ENCODE measurements at regions not wholly inside any gene's neighbourhood (a gene's known extent, or its start where the extent isn't known, plus 50 kb on each side); places are given as distances from the start of the nearest gene placed in this dataset.
"Not testable (repeated sequence)": the region's sequence is repeated elsewhere in the genome, so short reads cannot be mapped to it uniquely, and the experiment has no call there.

GRCh38 chr3:152596832-152597231, 238.1 kb upstream of the P2RY1 start:
- H3K4me3 ChIP-seq (ENCODE audit: insufficient read depth, low read depth, low read length); H3K36me3 ChIP-seq (replicated peaks; ENCODE audit: control insufficient read depth, insufficient read depth, low read length); DNase-seq; H3K27me3 ChIP-seq (ENCODE audit: control insufficient read depth, insufficient read depth, low read length): not testable (repeated sequence)

DNA sequence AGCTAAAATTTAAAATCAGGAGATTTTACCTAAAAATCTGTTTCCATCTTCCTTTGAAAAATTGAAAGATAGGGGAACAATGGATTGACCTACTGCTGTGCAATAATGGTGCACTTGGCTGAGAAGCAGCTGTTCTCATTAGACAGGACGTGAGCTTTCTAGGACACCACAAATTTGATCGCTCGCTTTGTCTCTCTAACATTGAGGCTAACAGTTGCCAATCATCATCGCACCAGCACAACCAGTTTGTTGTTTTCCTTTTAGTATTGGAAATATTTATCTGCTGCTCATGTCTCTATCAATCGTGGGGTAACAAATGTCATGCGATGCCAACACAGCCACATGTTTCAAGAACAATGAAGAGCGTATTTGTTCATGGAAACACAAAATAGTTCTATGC, 228.8 kb upstream of the P2RY1 start:
- H3K36me3 ChIP-seq (replicated peaks; ENCODE audit: control insufficient read depth, insufficient read depth, low read length): no peaks in the 10 kb centered on the region
- H3K27me3 ChIP-seq (ENCODE audit: control insufficient read depth, insufficient read depth, low read length): no peaks in the 10 kb centered on the region
- no peak overlapping the region for H3K4me3 ChIP-seq (ENCODE audit: insufficient read depth, low read depth, low read length)
- no peak for DNase-seq

DNA sequence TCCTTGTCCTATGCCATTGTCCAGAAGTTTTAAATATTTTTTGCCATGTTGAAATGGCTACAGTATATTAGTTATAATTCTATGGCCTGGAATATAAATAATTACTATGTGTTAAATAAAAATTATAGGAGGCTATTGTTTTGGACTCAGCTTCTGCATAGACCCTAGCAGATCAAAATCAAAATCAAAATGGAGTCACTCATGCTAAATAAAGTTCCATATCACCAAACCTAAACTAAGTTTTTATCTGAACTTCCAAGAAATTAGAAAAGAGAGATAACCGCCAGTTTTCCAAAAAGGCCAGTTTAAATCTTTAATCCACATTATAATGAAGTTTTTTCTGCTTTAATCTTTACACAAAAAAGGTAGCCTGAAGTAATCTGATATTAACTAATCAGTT, 227.8 kb upstream of the P2RY1 start:
- Histone ChIP-seq H3K27me3 (ENCODE audit: control insufficient read depth, insufficient read depth, low read length) (no peaks in the 10 kb centered on the region), H3K36me3 (replicated peaks; ENCODE audit: control insufficient read depth, insufficient read depth, low read length) (no peaks in the 10 kb centered on the region), H3K4me3 (ENCODE audit: insufficient read depth, low read depth, low read length) (no peak overlapping the region)
- DNase-seq: no peak

- Histone ChIP-seq H3K4me3 (ENCODE audit: insufficient read depth, low read depth, low read length) (no peak overlapping the region), H3K27me3 (ENCODE audit: control insufficient read depth, insufficient read depth, low read length) (no peaks in the 10 kb centered on the region), H3K36me3 (replicated peaks; ENCODE audit: control insufficient read depth, insufficient read depth, low read length) (no peaks in the 10 kb centered on the region)
- no peak for DNase-seq
Measured at GRCh38 chr3:152608696-152609594, 226.0 kb upstream of the P2RY1 start.

- H3K36me3 ChIP-seq (replicated peaks; ENCODE audit: control insufficient read depth, insufficient read depth, low read length): no peaks in the 10 kb centered on the region
- H3K27me3 ChIP-seq (ENCODE audit: control insufficient read depth, insufficient read depth, low read length): no peaks in the 10 kb centered on the region
- no peak overlapping the region for H3K4me3 ChIP-seq (ENCODE audit: insufficient read depth, low read depth, low read length)
- no peak for DNase-seq
Measured at GRCh38 chr3:152609891-152610290, 225.0 kb upstream of the P2RY1 start.

DNA sequence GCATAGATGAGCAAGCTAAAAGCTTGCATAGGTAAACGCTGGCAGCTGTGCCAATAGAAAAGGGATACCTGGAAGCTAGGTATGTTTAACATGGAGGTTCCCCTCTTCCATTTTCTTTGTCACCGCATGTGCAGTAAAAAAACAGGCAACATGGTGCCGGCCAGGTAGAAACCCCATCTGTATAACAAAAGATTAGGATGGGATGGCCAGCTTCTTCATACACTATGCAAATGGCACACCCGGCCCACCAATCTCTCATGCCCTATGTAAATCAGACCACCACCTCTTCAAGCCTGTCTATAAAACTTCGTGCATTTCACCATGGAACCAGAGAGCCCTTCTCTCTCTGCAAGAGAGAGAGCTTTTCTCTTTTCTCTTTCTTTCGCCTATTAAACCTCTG, 224.3 kb upstream of the P2RY1 start:
- no peak overlapping the region for H3K4me3 ChIP-seq (ENCODE audit: insufficient read depth, low read depth, low read length)

DNA sequence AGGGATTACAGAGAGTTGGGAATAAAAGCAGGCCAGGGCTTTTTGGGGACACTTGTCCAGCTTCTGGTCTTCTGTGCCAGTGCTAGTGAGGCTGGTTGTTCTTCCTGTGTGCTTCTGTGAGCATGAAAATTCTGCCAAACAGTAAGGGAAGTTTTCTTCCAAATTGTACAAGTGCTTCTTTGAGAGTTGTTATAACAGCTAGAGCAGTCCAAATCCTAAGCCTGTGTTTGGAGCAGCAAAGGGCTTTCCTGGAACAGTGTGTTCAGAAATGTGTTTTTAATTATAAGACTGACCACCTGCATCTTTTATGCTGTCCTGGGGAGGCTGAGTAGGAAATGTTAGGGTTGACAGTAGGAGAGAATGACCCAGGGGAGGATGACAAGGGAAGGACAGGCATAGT, 223.0 kb upstream of the P2RY1 start:
- no peak overlapping the region for H3K4me3 ChIP-seq (ENCODE audit: insufficient read depth, low read depth, low read length)
- DNase-seq: no peak

More for the DNA sequence above, 224.3 kb upstream of the P2RY1 start:
- DNase-seq: peak; percentile 13
- H3K36me3 ChIP-seq (replicated peaks; ENCODE audit: control insufficient read depth, insufficient read depth, low read length): no peaks in the 10 kb centered on the region
- no peaks in the 10 kb centered on the region for H3K27me3 ChIP-seq (ENCODE audit: control insufficient read depth, insufficient read depth, low read length)

DNA sequence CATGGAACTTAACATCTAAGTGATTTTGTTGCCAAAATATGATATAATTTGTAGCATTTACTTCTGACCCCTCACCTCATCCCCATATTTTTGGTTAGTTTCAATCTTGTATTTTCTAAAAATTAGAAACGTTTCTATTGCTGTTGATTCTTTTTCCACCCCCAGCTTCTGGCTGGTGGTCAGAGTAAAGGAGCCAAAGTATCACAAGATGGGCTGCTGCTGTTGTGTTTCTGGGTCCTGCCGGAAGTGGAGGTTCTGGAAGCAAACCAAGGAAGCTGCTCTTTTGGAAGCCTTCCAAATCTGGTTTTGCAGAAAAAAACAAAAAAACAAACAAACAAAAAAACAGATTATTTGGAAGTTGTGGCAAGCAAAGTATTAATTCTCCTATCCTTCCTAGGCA, 221.1 kb upstream of the P2RY1 start:
- no peaks in the 10 kb centered on the region for H3K36me3 ChIP-seq (replicated peaks; ENCODE audit: control insufficient read depth, insufficient read depth, low read length)

More for the DNA sequence above, 223.0 kb upstream of the P2RY1 start:
- H3K27me3 ChIP-seq (ENCODE audit: control insufficient read depth, insufficient read depth, low read length): no peaks in the 10 kb centered on the region
- H3K36me3 ChIP-seq (replicated peaks; ENCODE audit: control insufficient read depth, insufficient read depth, low read length): no peaks in the 10 kb centered on the region

GRCh38 chr3:152615681-152616080, 219.2 kb upstream of the P2RY1 start:
- Histone ChIP-seq H3K36me3 (replicated peaks; ENCODE audit: control insufficient read depth, insufficient read depth, low read length) (no peaks in the 10 kb centered on the region), H3K4me3 (ENCODE audit: insufficient read depth, low read depth, low read length) (no peak overlapping the region), H3K27me3 (ENCODE audit: control insufficient read depth, insufficient read depth, low read length) (no peaks in the 10 kb centered on the region)
- no peak for DNase-seq

More for the DNA sequence above, 221.1 kb upstream of the P2RY1 start:
- no peak overlapping the region for H3K4me3 ChIP-seq (ENCODE audit: insufficient read depth, low read depth, low read length)
- H3K27me3 ChIP-seq (ENCODE audit: control insufficient read depth, insufficient read depth, low read length): no peaks in the 10 kb centered on the region
- DNase-seq: no peak

DNA sequence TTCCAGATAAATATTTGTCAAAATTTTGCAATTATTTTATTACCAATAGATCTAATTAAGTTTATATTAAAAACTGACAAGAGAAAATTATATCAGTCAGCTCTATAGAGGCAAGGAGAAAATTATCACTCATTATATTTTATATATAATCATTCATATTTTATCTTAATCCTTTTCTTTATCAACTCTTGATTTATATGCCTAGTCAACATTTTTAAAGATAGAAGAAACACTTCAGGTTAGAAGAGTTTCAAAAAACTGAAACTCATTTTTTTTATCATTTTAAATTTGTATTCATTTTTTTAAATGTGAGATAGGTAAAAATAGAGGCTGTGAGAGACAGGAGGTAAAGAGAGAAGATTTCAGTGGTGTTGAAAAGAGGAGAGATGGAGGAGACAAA, 217.3 kb upstream of the P2RY1 start:
- H3K36me3 ChIP-seq (replicated peaks; ENCODE audit: control insufficient read depth, insufficient read depth, low read length): no peaks in the 10 kb centered on the region
- no peak overlapping the region for H3K4me3 ChIP-seq (ENCODE audit: insufficient read depth, low read depth, low read length)
- no peak for DNase-seq
- H3K27me3 ChIP-seq (ENCODE audit: control insufficient read depth, insufficient read depth, low read length): no peaks in the 10 kb centered on the region

DNA sequence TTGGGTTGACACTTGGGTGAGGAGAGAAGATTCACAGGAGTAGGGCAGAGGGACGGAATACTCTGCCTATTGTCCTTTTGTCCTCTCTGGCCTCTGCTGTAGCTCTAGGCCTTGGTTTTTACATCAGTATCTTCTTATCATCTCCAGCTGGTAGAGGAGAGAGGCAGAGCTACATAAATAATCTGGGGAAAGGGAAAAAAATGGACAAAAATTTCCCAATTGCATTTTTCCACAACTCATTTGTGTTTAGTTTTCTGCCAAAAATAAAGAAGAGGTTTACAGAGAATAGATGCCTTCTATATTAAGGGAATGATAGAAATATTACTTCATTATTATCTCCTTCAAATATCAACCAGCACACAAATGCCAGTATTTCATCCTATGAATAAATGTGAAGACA, 216.4 kb upstream of the P2RY1 start:
- Histone ChIP-seq H3K36me3 (replicated peaks; ENCODE audit: control insufficient read depth, insufficient read depth, low read length) (no peaks in the 10 kb centered on the region), H3K27me3 (ENCODE audit: control insufficient read depth, insufficient read depth, low read length) (no peaks in the 10 kb centered on the region), H3K4me3 (ENCODE audit: insufficient read depth, low read depth, low read length) (no peak overlapping the region)
- no peak for DNase-seq

GRCh38 chr3:152619691-152620090, 215.2 kb upstream of the P2RY1 start:
- Histone ChIP-seq H3K27me3 (ENCODE audit: control insufficient read depth, insufficient read depth, low read length) (no peaks in the 10 kb centered on the region), H3K36me3 (replicated peaks; ENCODE audit: control insufficient read depth, insufficient read depth, low read length) (no peaks in the 10 kb centered on the region), H3K4me3 (ENCODE audit: insufficient read depth, low read depth, low read length) (no peak overlapping the region)
- no peak for DNase-seq

- no peak overlapping the region for H3K4me3 ChIP-seq (ENCODE audit: insufficient read depth, low read depth, low read length)
- DNase-seq: no peak
- no peaks in the 10 kb centered on the region for H3K27me3 ChIP-seq (ENCODE audit: control insufficient read depth, insufficient read depth, low read length)
Measured at GRCh38 chr3:152620395-152620794, 214.5 kb upstream of the P2RY1 start.

DNA sequence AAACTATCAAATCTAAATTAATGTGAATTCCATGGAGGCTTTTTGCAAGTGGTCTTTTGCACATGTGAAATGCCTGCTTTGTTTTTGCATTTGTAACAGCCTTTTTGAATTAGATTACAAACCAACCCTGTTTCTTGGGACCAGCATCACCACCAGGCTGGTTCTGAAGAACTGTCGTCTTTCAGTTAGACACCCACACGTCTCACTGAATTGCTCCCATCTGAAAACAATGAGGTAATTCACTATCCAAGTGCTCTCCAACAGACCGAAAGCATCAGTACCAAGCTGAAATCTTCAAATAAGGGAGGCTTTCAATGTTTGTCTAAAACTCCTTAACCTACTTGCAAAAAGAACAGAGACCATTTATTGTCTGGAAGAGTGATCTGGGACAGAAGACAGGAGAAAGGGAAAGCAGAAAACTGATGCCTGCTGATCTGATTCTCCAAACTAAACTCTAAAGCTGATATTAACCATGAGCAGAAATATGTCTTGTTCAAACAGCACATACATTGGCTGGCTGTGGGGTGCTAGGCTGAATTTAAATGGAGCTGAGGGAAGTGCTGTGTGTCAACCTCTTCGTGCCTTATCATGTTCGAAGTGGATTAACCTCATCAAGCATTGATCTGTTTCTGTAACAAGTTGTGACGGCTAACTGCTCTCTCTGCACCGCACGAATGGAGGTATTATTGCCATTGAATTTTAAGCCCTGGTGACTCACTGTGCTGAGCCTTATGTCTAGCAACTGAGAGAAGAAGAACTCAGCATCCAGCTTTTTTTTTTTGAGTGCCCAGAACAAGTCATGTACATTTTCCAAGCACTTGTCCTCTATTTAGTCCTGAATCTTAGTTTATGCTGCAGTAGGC, 213.7 kb upstream of the P2RY1 start:
- H3K4me3 ChIP-seq (ENCODE audit: insufficient read depth, low read depth, low read length): no peak overlapping the region
- no peaks in the 10 kb centered on the region for H3K27me3 ChIP-seq (ENCODE audit: control insufficient read depth, insufficient read depth, low read length)
- no peaks in the 10 kb centered on the region for H3K36me3 ChIP-seq (replicated peaks; ENCODE audit: control insufficient read depth, insufficient read depth, low read length)
- DNase-seq: no peak

More at GRCh38 chr3:152620395-152620794, 214.5 kb upstream of the P2RY1 start:
- H3K36me3 ChIP-seq (replicated peaks; ENCODE audit: control insufficient read depth, insufficient read depth, low read length): no peaks in the 10 kb centered on the region
